ENCODE measurements at regions not wholly inside any gene's neighbourhood (a gene's known extent, or its start where the extent isn't known, plus 50 kb on each side); places are given as distances from the start of the nearest gene placed in this dataset.

DNA sequence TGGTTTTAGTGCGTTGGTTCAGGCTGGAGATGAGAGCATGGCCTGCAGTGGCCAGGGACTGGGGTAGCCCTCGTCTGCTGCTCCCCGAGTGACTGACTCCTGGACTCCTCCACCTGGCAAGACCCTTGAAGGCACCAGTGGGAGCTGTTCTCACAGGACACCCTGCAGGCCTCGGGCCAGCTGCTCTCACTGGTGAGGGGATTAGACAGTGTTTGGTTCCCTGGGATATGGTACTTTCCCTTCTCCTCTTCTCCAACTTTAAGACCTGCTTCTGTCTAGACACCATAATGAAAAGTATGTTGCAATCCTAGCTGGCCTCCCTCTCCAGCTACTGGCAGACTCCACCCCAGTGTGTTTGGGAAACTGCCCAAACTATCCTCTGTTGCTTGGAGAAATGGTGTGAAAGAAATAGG, 168.8 kb upstream of the CADM1 start:
- no peaks in the 10 kb centered on the region for H3K27me3 ChIP-seq (ENCODE audit: control insufficient read depth, insufficient read depth, low read length)
- FAIRE-seq (no peak), DNase-seq (no peak)
- intact Hi-C loops (cut with DNase I), result no loop called here
- no peaks in the 10 kb centered on the region for H3K4me1 ChIP-seq (ENCODE audit: control insufficient read depth in 2 of 3, insufficient read depth in 2 of 3, low read depth in 1 of 3, low read length in 3 of 3)
- H3K36me3 ChIP-seq (ENCODE audit: control insufficient read depth in 2 of 3, insufficient read depth in 3 of 3, low read length in 3 of 3), result no peaks in the 10 kb centered on the region
- H3K9me3 ChIP-seq (ENCODE audit: control insufficient read depth in 2 of 3, insufficient read depth in 1 of 3, low read length in 3 of 3), result no peaks in the 10 kb centered on the region
- no peak overlapping the region for H3K9ac ChIP-seq (ENCODE audit: low read length in 3 of 3)
- no peak for TF ChIP-seq CTCF (IDR thresholded peaks at IDR 0.05; ENCODE audit: borderline replicate concordance, extremely low read depth, insufficient read depth)
- no peak overlapping the region for H3K27ac ChIP-seq (ENCODE audit: low read depth in 2 of 2, low read length in 2 of 2)
- no peak overlapping the region for H3K4me3 ChIP-seq (ENCODE audit: low read length in 3 of 3)

DNA sequence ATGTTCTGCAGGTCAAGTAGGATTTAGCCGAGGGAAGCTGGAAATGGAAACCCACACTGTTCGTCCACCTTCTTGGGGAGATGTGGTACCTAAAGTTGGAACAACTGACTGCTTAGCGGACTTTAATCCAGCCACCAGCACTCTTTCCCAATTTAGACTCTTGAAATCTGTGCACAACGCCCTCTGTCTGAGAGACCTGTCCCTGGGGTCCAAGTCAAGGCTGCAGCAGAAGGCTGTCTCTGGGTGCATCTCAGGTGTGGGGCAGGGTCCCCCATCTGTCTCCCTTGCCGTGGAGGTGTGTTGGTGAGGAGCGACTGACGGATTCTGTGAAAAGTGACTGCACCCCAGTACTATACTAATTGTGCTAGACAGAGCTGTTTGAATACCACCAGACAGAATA, 168.2 kb upstream of the CADM1 start:
- intact Hi-C loops (cut with DNase I), result no loop called here
- Histone ChIP-seq H3K4me3 (ENCODE audit: low read length in 3 of 3) (no peak overlapping the region), H3K9me3 (ENCODE audit: control insufficient read depth in 2 of 3, insufficient read depth in 1 of 3, low read length in 3 of 3) (no peaks in the 10 kb centered on the region), H3K4me1 (ENCODE audit: control insufficient read depth in 2 of 3, insufficient read depth in 2 of 3, low read depth in 1 of 3, low read length in 3 of 3) (no peaks in the 10 kb centered on the region), H3K27me3 (ENCODE audit: control insufficient read depth, insufficient read depth, low read length) (no peaks in the 10 kb centered on the region), H3K9ac (ENCODE audit: low read length in 3 of 3) (no peak overlapping the region), H3K27ac (ENCODE audit: low read depth in 2 of 2, low read length in 2 of 2) (no peak overlapping the region), H3K36me3 (ENCODE audit: control insufficient read depth in 2 of 3, insufficient read depth in 3 of 3, low read length in 3 of 3) (no peaks in the 10 kb centered on the region)
- no peak for DNase-seq
- TF ChIP-seq CTCF (IDR thresholded peaks at IDR 0.05; ENCODE audit: borderline replicate concordance, extremely low read depth, insufficient read depth), result no peak
- no peak for FAIRE-seq

DNA sequence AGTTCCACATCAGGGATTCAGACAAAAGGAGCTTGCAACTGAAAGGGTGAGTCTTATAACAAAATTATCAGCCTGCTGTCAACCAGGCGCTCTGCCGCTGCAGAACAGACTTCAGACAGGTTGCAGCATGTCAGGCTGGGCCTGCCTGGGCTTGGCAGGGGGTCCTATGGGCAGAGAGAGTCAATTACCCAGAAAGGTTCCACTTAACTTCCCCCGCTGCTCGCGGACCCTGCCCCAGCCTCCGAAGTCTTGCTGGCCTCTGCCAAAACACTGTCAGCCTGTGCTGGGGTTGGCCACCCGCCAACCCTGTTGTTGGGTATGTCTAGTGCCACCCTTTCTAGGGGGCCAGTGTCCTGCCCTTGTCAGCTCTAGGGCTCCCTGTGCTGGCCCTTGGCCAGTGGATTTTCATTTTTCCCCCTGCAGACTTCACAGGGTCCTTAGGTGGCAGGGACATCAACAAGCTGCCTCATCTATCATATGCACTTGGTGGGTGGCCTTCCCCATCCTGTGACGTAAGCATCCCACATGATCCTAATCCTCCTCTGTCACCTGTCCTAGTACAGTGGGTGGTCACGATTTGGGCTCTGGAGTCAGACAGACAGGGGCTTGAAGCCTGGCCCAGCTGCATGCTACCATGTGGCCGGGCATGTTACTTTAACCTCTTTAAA, 166.5 kb upstream of the CADM1 start:
- H3K36me3 ChIP-seq (ENCODE audit: control insufficient read depth in 2 of 3, insufficient read depth in 3 of 3, low read length in 3 of 3), result no peaks in the 10 kb centered on the region
- DNase-seq, result peak in 3 of 5 donors; percentile 38 to 58 (median 43)
- TF ChIP-seq CTCF (IDR thresholded peaks at IDR 0.05; ENCODE audit: borderline replicate concordance, extremely low read depth, insufficient read depth), result no peak
- H3K4me1 ChIP-seq (ENCODE audit: control insufficient read depth in 2 of 3, insufficient read depth in 2 of 3, low read depth in 1 of 3, low read length in 3 of 3), result no peaks in the 10 kb centered on the region
- H3K9ac ChIP-seq (ENCODE audit: low read length in 3 of 3), result no peak overlapping the region
- intact Hi-C loops (cut with DNase I), result no loop called here
- H3K4me3 ChIP-seq (ENCODE audit: low read length in 3 of 3), result no peak overlapping the region
- no peaks in the 10 kb centered on the region for H3K9me3 ChIP-seq (ENCODE audit: control insufficient read depth in 2 of 3, insufficient read depth in 1 of 3, low read length in 3 of 3)
- FAIRE-seq, result no peak
- H3K27ac ChIP-seq (ENCODE audit: low read depth in 2 of 2, low read length in 2 of 2), result no peak overlapping the region
- H3K27me3 ChIP-seq (ENCODE audit: control insufficient read depth, insufficient read depth, low read length), result no peaks in the 10 kb centered on the region

DNA sequence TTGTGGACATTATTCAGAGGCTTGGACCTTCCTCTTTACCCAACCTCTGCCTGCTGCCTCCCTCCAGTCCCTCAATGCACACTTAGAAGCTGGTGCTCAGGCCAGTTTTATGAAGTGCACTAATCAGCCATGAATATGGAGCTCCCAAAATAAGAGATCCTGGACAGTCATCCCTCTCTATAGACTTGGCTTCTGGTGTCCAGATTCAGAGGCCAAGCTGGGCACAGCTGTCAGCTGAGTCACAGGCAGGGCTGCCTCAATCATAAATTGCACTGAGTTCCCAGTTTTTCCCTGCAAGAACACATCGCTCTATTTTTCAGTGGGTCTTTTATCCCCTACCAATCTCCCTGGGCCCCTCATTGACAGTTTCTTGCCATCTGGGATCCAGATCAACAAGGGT, 161.7 kb upstream of the CADM1 start:
- no peaks in the 10 kb centered on the region for H3K36me3 ChIP-seq (ENCODE audit: control insufficient read depth in 2 of 3, insufficient read depth in 3 of 3, low read length in 3 of 3)
- no peak for FAIRE-seq
- H3K9ac ChIP-seq (ENCODE audit: low read length in 3 of 3), result no peak overlapping the region
- H3K27me3 ChIP-seq (ENCODE audit: control insufficient read depth, insufficient read depth, low read length), result no peaks in the 10 kb centered on the region
- H3K4me3 ChIP-seq (ENCODE audit: low read length in 3 of 3), result no peak overlapping the region
- no peaks in the 10 kb centered on the region for H3K9me3 ChIP-seq (ENCODE audit: control insufficient read depth in 2 of 3, insufficient read depth in 1 of 3, low read length in 3 of 3)
- H3K27ac ChIP-seq (ENCODE audit: low read depth in 2 of 2, low read length in 2 of 2), result no peak overlapping the region
- no peak for DNase-seq
- TF ChIP-seq CTCF (IDR thresholded peaks at IDR 0.05; ENCODE audit: borderline replicate concordance, extremely low read depth, insufficient read depth), result no peak
- H3K4me1 ChIP-seq (ENCODE audit: control insufficient read depth in 2 of 3, insufficient read depth in 2 of 3, low read depth in 1 of 3, low read length in 3 of 3), result no peaks in the 10 kb centered on the region
- intact Hi-C loops (cut with DNase I), result no loop called here
